Smooth muscle cell (in vitro differentiated cells): ENCODE measurements at regions not wholly inside any gene's neighbourhood (a gene's known extent, or its start where the extent isn't known, plus 50 kb on each side); places are given as distances from the start of the nearest gene placed in this dataset.
"Not testable (repeated sequence)": the region's sequence is repeated elsewhere in the genome, so short reads cannot be mapped to it uniquely, and the experiment has no call there.

ENCODE experiments used
- DNase-seq: peaks from one replicate; lab custom pipeline; 2025; ENCODE audit not compliant: unreplicated experiment; lab: John Stamatoyannopoulos, UW
- H2AFZ ChIP-seq: fragments of 200-600 bp; sonication (generic); 2 replicates; pipeline ENCODE4 v1.6.0; 2016; ENCODE audit warnings: antibody characterized with exemption, low read depth, mild to moderate bottlenecking
- H3F3A ChIP-seq: fragments of 200-600 bp; sonication (generic); 2 replicates; pipeline ENCODE4 v1.6.0; 2017; ENCODE audit warnings: antibody characterized with exemption, low read depth
- H3K27ac ChIP-seq: fragments of 200-600 bp; sonication (generic); 2 replicates; pipeline ENCODE4 v1.5.1; 2016; ENCODE audit warnings: low read depth, mild to moderate bottlenecking
- H3K27me3 ChIP-seq: fragments of 200-600 bp; sonication (generic); 2 replicates; pipeline ENCODE4 v1.6.1; 2016; ENCODE audit warnings: low read depth, mild to moderate bottlenecking
- H3K36me3 ChIP-seq: fragments of 200-600 bp; sonication (generic); 2 replicates; pipeline ENCODE4 v1.5.1; 2016; ENCODE audit warnings: low read depth
- H3K4me1 ChIP-seq: fragments of 200-600 bp; sonication (generic); 2 replicates; pipeline ENCODE4 v1.5.1; 2016; ENCODE audit warnings: low read depth
- H3K4me2 ChIP-seq: fragments of 200-600 bp; sonication (generic); 2 replicates; pipeline ENCODE4 v1.6.0; 2016; ENCODE audit warnings: mild to moderate bottlenecking
- H3K4me3 ChIP-seq: fragments of 200-600 bp; sonication (generic); 2 replicates; pipeline ENCODE4 v1.5.1; 2016; ENCODE audit warnings: mild to moderate bottlenecking
- H3K79me2 ChIP-seq: fragments of 200-600 bp; sonication (generic); 2 replicates; pipeline ENCODE4 v1.6.0; 2016; ENCODE audit warnings: low read depth, mild to moderate bottlenecking
- H3K9ac ChIP-seq: fragments of 200-600 bp; sonication (generic); 2 replicates; pipeline ENCODE4 v1.6.0; 2016; ENCODE audit warnings: low read depth
- H3K9me3 ChIP-seq: fragments of 200-600 bp; sonication (generic); replicated peaks from 2 replicates; pipeline ENCODE4 v1.5.1; 2016; ENCODE audit warnings: low read depth
- H4K20me1 ChIP-seq: fragments of 200-600 bp; sonication (generic); 2 replicates; pipeline ENCODE4 v1.6.0; 2016; ENCODE audit warnings: low read depth
- WGBS: methylation state at CpG from one replicate; pipeline ENCODE4 v1.1.7; 2016; ENCODE audit warnings: low lambda C conversion rate; 5-methylcytosine and 5-hydroxymethylcytosine counted together
- TF ChIP-seq, protein P1 (sequence below): fragments of 200-600 bp; sonication (generic); IDR thresholded peaks from 2 replicates; pipeline ENCODE4 v1.5.1; 2017; ENCODE audit warnings: borderline replicate concordance, mild to moderate bottlenecking, antibody characterized with exemption; ENCODE audit not compliant: insufficient read depth, poor library complexity, severe bottlenecking

DNA sequence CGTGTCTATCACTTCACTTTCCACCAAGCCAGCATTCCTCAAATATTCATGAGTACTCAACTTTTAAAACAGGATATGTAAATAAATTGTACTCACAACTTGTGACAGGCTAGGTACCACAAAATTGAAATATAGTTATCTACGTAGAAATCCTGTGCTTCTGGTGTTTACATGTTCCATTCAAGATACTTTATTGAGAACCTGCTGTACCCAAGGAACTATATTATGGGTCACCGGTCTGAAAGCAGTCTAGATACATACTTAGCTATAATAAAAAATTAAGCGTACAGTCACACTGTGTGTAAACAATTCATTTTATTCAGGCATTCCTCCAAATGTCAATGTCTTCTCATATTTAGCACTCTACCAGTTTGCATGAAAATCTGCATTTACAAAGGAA, 482.2 kb upstream of the SOX9 start:
- no peak for DNase-seq

DNA sequence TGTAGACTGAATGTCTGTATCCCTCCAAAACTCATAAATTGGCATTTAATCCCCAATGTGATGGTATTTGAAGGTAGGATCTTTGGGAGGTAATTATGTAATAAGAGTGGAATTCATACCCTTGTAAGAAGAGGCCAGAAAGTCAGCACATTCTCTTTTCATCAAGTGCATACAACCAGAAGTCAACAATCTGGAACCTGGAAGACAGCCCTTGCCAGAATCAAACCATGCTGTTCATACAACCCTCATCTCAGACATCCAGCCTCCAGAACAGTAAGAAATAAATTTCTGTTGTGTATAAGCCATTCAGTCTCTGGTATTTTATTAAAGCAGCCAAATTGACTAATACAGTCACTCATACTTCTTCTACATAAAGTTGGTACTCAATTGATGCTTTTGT, 481.0 kb upstream of the SOX9 start:
- H3K4me3 ChIP-seq: no peak overlapping the region
- no peaks in the 10 kb centered on the region for H4K20me1 ChIP-seq
- H3K79me2 ChIP-seq: no peaks in the 10 kb centered on the region
- H3K36me3 ChIP-seq: no peaks in the 10 kb centered on the region
- H3K27ac ChIP-seq: no peak overlapping the region
- TF ChIP-seq, protein P1, sequence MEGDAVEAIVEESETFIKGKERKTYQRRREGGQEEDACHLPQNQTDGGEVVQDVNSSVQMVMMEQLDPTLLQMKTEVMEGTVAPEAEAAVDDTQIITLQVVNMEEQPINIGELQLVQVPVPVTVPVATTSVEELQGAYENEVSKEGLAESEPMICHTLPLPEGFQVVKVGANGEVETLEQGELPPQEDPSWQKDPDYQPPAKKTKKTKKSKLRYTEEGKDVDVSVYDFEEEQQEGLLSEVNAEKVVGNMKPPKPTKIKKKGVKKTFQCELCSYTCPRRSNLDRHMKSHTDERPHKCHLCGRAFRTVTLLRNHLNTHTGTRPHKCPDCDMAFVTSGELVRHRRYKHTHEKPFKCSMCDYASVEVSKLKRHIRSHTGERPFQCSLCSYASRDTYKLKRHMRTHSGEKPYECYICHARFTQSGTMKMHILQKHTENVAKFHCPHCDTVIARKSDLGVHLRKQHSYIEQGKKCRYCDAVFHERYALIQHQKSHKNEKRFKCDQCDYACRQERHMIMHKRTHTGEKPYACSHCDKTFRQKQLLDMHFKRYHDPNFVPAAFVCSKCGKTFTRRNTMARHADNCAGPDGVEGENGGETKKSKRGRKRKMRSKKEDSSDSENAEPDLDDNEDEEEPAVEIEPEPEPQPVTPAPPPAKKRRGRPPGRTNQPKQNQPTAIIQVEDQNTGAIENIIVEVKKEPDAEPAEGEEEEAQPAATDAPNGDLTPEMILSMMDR: no peak
- no peaks in the 10 kb centered on the region for H3K4me1 ChIP-seq
- no peaks in the 10 kb centered on the region for H3K27me3 ChIP-seq
- H3K9ac ChIP-seq: no peak overlapping the region
- H3K4me2 ChIP-seq: no peak overlapping the region
- H3F3A ChIP-seq: no peaks in the 10 kb centered on the region
- no peak for DNase-seq
- H2AFZ ChIP-seq: no peak overlapping the region
- no peaks in the 10 kb centered on the region for H3K9me3 ChIP-seq

More for the DNA sequence above, 482.2 kb upstream of the SOX9 start:
- H3K4me1 ChIP-seq: no peaks in the 10 kb centered on the region
- no peaks in the 10 kb centered on the region for H4K20me1 ChIP-seq
- no peak overlapping the region for H3K27ac ChIP-seq
- H2AFZ ChIP-seq: no peak overlapping the region
- no peak overlapping the region for H3K4me3 ChIP-seq
- no peaks in the 10 kb centered on the region for H3K9me3 ChIP-seq
- 71% methylated on average over 4 of the region's 4 CpGs for WGBS
- H3K79me2 ChIP-seq: no peaks in the 10 kb centered on the region
- no peaks in the 10 kb centered on the region for H3F3A ChIP-seq
- H3K36me3 ChIP-seq: no peaks in the 10 kb centered on the region
- TF ChIP-seq, protein P1: no peak
- no peak overlapping the region for H3K4me2 ChIP-seq
- no peak overlapping the region for H3K9ac ChIP-seq
- H3K27me3 ChIP-seq: no peaks in the 10 kb centered on the region

- H3K9ac ChIP-seq, H3K4me3 ChIP-seq, H3K27me3 ChIP-seq, H3K27ac ChIP-seq, H4K20me1 ChIP-seq, H3K9me3 ChIP-seq, H3K79me2 ChIP-seq, H3K36me3 ChIP-seq, DNase-seq, H2AFZ ChIP-seq, H3K4me1 ChIP-seq, H3F3A ChIP-seq, H3K4me2 ChIP-seq: not testable (repeated sequence)
- 88% methylated on average over 2 of the region's 2 CpGs for WGBS
Observed at GRCh38 chr17:71646890-71647289, 473.9 kb upstream of the SOX9 start.

DNA sequence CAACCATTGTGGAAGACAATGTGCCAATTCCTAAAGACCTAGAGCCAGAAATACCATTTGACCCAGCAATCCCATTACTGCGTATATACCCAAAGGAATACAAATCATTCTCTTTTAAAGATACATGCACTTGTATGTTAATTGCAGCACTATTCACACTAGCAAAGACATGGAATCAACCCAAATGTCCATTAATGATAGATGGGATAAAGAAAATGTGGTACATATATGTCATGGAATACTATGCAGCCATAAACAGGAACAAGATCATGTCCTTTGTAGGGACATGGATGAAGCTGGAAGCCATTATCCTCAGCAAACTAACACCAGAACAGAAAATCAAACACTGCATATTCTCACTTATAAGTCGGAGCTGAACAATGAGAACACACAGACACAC, 472.5 kb upstream of the SOX9 start:
- H3K27me3 ChIP-seq, H3K27ac ChIP-seq, H3F3A ChIP-seq, H3K36me3 ChIP-seq, DNase-seq, H3K9me3 ChIP-seq, H3K79me2 ChIP-seq, H4K20me1 ChIP-seq, H3K9ac ChIP-seq, H3K4me2 ChIP-seq, H3K4me1 ChIP-seq, H3K4me3 ChIP-seq, H2AFZ ChIP-seq: not testable (repeated sequence)
- 96% methylated on average over 2 of the region's 2 CpGs for WGBS

GRCh38 chr17:71649941-71650350, 470.9 kb upstream of the SOX9 start:
- Histone ChIP-seq H3F3A (peaks cover 4% of the 10 kb centered on the region), H3K36me3 (peaks cover 3% of the 10 kb centered on the region), H3K27me3 (no peaks in the 10 kb centered on the region), H2AFZ (no peak overlapping the region), H3K27ac (peak overlapping the region; percentile 30), H3K79me2 (no peaks in the 10 kb centered on the region), H3K9ac (no peak overlapping the region), H3K4me1 (peaks cover 9% of the 10 kb centered on the region), H4K20me1 (no peaks in the 10 kb centered on the region), H3K4me3 (no peak overlapping the region), H3K9me3 (no peaks in the 10 kb centered on the region), H3K4me2 (peak overlapping the region; percentile 39)
- TF ChIP-seq, protein P1: no peak
- no peak for DNase-seq
